H1 (cell line): ENCODE measurements at regions not wholly inside any gene's neighbourhood (a gene's known extent, or its start where the extent isn't known, plus 50 kb on each side); places are given as distances from the start of the nearest gene placed in this dataset.

Experiments
- CTCF ChIA-PET: fragments of 300-600 bp; sonication (Branson Sonifier 250); formaldehyde crosslinking; loops from one replicate; lab custom pipeline; 2021; ENCODE audit not compliant: partially characterized antibody; lab: Charles Lee
- POLR2A ChIA-PET: fragments of 300-600 bp; sonication (Branson Sonifier 250); formaldehyde crosslinking; loops from one replicate; lab custom pipeline; 2021; ENCODE audit warnings: inconsistent platforms; ENCODE audit not compliant: partially characterized antibody; lab: Charles Lee
- DNase-seq, 2 experiments: peaks; one replicate each; pipeline versions ENCODE4 v3.0.0 to v3.0.0-alpha.2; 2010 to 2022; ENCODE audit warnings: low spot score in 2 of 2, low read depth in 1 of 2, mixed read lengths in 1 of 2
- FAIRE-seq: peaks from 2 replicates; lab custom pipeline; 2011; peaks lifted over from hg19 to GRCh38; lab: Jason Lieb, UNC
- H2AFZ ChIP-seq: 2 replicates; pipeline ENCODE4 v1.8.1; 2012; ENCODE audit warnings: low read length, inconsistent platforms
- H2AK5ac ChIP-seq: 2 replicates; pipeline ENCODE4 v1.6.1; 2013; ENCODE audit warnings: low read depth, low read length
- H2BK120ac ChIP-seq: replicated peaks from 2 replicates; pipeline ENCODE3; 2013; ENCODE audit warnings: low read depth, low read length, inconsistent platforms
- H2BK12ac ChIP-seq: 2 replicates; pipeline ENCODE4 v1.6.1; 2013; ENCODE audit warnings: low read depth, low read length
- H2BK15ac ChIP-seq: 2 replicates; pipeline ENCODE4 v1.6.1; 2013; ENCODE audit warnings: low read length
- H2BK20ac ChIP-seq: 2 replicates; pipeline ENCODE4 v1.6.1; 2013; ENCODE audit warnings: low read length
- H2BK5ac ChIP-seq: 2 replicates; pipeline ENCODE4 v1.6.1; 2013; ENCODE audit warnings: low read depth, low read length
- H3K14ac ChIP-seq: 2 replicates; pipeline ENCODE4 v1.6.1; 2013; ENCODE audit warnings: inconsistent platforms; ENCODE audit not compliant: insufficient read length
- H3K18ac ChIP-seq: 2 replicates; pipeline ENCODE4 v1.6.1; 2013; ENCODE audit warnings: low read length; ENCODE audit errors: extremely low read depth
- H3K23ac ChIP-seq: 2 replicates; pipeline ENCODE4 v1.6.1; 2013; ENCODE audit warnings: inconsistent platforms; ENCODE audit not compliant: insufficient read length
- H3K23me2 ChIP-seq: 2 replicates; pipeline ENCODE4 v1.6.1; 2013; ENCODE audit warnings: low read depth, low read length
- H3K27ac ChIP-seq: 2 replicates; pipeline ENCODE4 v1.6.1; 2011; ENCODE audit warnings: low read depth, low read length, inconsistent platforms
- H3K27me3 ChIP-seq, 4 experiments: replicated peaks in 1 of 4; 1 replicate in 1 of 4; 2 replicates in 3 of 4; pipeline versions ENCODE4 v1.6.1 to v1.8.1; 2011 to 2013; ENCODE audit warnings: low read length in 3 of 4, mild to moderate bottlenecking in 3 of 4, inconsistent platforms in 2 of 4, mixed read lengths in 2 of 4, moderate library complexity in 1 of 4; ENCODE audit not compliant: control insufficient read depth in 3 of 4, insufficient read depth in 3 of 4; ENCODE audit errors: extremely low read depth in 1 of 4
- H3K36me3 ChIP-seq, 4 experiments: 2 replicates each; pipeline versions ENCODE4 v1.6.1 to v1.8.1; 2011 to 2013; ENCODE audit warnings: mild to moderate bottlenecking in 4 of 4, low read length in 3 of 4, moderate library complexity in 2 of 4, control low read depth in 1 of 4, inconsistent platforms in 1 of 4; ENCODE audit not compliant: insufficient read depth in 4 of 4, control insufficient read depth in 2 of 4
- H3K4ac ChIP-seq: replicated peaks from 2 replicates; pipeline ENCODE3; 2013; ENCODE audit warnings: low read length, low read depth, mixed read lengths, inconsistent platforms; ENCODE audit not compliant: insufficient read length
- H3K4me1 ChIP-seq, 4 experiments: replicated peaks in 1 of 4; 1 replicate in 1 of 4; 2 replicates in 3 of 4; pipeline versions ENCODE4 v1.6.1 to v1.8.1; 2011 to 2013; ENCODE audit warnings: low read length in 3 of 4, inconsistent platforms in 2 of 4, mixed read lengths in 1 of 4; ENCODE audit not compliant: insufficient read depth in 4 of 4, control insufficient read depth in 3 of 4
- H3K4me2 ChIP-seq, 2 experiments: 2 replicates each; pipeline versions ENCODE4 v1.6.1 to v1.8.1; 2011 to 2013; ENCODE audit warnings: low read depth in 2 of 2, low read length in 2 of 2, control low read depth in 1 of 2, inconsistent platforms in 1 of 2, mild to moderate bottlenecking in 1 of 2; ENCODE audit not compliant: insufficient read depth in 1 of 2
- H3K4me3 ChIP-seq, 4 experiments: fragments of 200-600, 300-600 bp in 1 of 4; sonication (generic), shearing (Covaris generic), sonication (Bioruptor Twin) in 1 of 4; 2 replicates each; pipeline versions ENCODE4 v1.5.1 to v1.8.1; 2011 to 2016; ENCODE audit warnings: low read length in 4 of 4, low read depth in 3 of 4, control low read depth in 2 of 4, inconsistent platforms in 2 of 4, mild to moderate bottlenecking in 2 of 4, mixed read lengths in 1 of 4, moderate library complexity in 1 of 4; ENCODE audit not compliant: insufficient read depth in 2 of 4; ENCODE audit errors: extremely low read depth in 1 of 4
- H3K56ac ChIP-seq: replicated peaks from 2 replicates; pipeline ENCODE3; 2013; ENCODE audit warnings: low read depth, mild to moderate bottlenecking, mixed read lengths, low read length, inconsistent platforms; ENCODE audit not compliant: insufficient read length
- H3K79me1 ChIP-seq: 2 replicates; pipeline ENCODE4 v1.6.1; 2013; ENCODE audit warnings: low read depth, low read length, control low read depth
- H3K79me2 ChIP-seq, 2 experiments: 2 replicates each; pipeline versions ENCODE4 v1.6.1 to v1.8.1; 2012 to 2013; ENCODE audit warnings: low read length in 2 of 2, mild to moderate bottlenecking in 2 of 2, inconsistent platforms in 1 of 2; ENCODE audit not compliant: insufficient read depth in 2 of 2, control insufficient read depth in 1 of 2
- H3K9ac ChIP-seq, 4 experiments: replicated peaks in 1 of 4; 1 replicate in 1 of 4; 2 replicates in 3 of 4; pipeline versions ENCODE4 v1.6.1 to v1.8.1; 2011 to 2013; ENCODE audit warnings: low read depth in 3 of 4, low read length in 3 of 4, control low read depth in 2 of 4, mild to moderate bottlenecking in 2 of 4, moderate library complexity in 2 of 4, inconsistent platforms in 1 of 4; ENCODE audit errors: extremely low read depth in 1 of 4
- H3K9me3 ChIP-seq, 2 experiments: 2 replicates each; pipeline versions ENCODE4 v1.6.1 to v1.8.1; 2012 to 2013; ENCODE audit warnings: mild to moderate bottlenecking in 2 of 2, moderate library complexity in 2 of 2, control low read depth in 1 of 2, inconsistent platforms in 1 of 2, low read depth in 1 of 2, low read length in 1 of 2, mixed read lengths in 1 of 2; ENCODE audit not compliant: insufficient read depth in 2 of 2
- H4K20me1 ChIP-seq, 2 experiments: replicated peaks in 1 of 2; 2 replicates each; pipeline versions ENCODE3 to v1.8.1; 2011 to 2013; ENCODE audit warnings: inconsistent platforms in 2 of 2, low read length in 2 of 2, mild to moderate bottlenecking in 1 of 2; ENCODE audit not compliant: insufficient read depth in 2 of 2, control insufficient read depth in 1 of 2
- H4K5ac ChIP-seq: 2 replicates; pipeline ENCODE4 v1.6.1; 2013; ENCODE audit warnings: low read length, low read depth, mixed read lengths, inconsistent platforms; ENCODE audit not compliant: insufficient read length
- H4K8ac ChIP-seq: 2 replicates; pipeline ENCODE4 v1.8.0; 2013; ENCODE audit warnings: mild to moderate bottlenecking, moderate library complexity, low read length, inconsistent platforms; ENCODE audit not compliant: insufficient read depth; ENCODE audit errors: extremely low read depth
- H4K91ac ChIP-seq: replicated peaks from 2 replicates; pipeline ENCODE3; 2013; ENCODE audit warnings: low read length, mixed read lengths, inconsistent platforms; ENCODE audit not compliant: insufficient read length
- ATF3 ChIP-seq: IDR thresholded peaks from 2 replicates; pipeline ENCODE4 v1.6.1; 2011; ENCODE audit warnings: low read depth, mild to moderate bottlenecking, low read length; ENCODE audit not compliant: insufficient read depth
- CHD1 ChIP-seq: IDR thresholded peaks from 2 replicates; pipeline ENCODE4 v1.6.1; 2012; ENCODE audit warnings: low read depth, low read length, improper control_type of control experiment
- ZNF274 ChIP-seq: IDR thresholded peaks from 2 replicates; pipeline ENCODE4 v1.7.0; 2012; ENCODE audit warnings: low read length, borderline replicate concordance; ENCODE audit errors: extremely low read depth
- WGBS, 2 experiments: shearing (Covaris generic) in 1 of 2; methylation state at CpG; one replicate each; pipeline versions ENCODE4 v1.1.6 to v1.1.7; 2013 to 2015; ENCODE audit warnings: low lambda C conversion rate in 2 of 2, mixed read lengths in 2 of 2, inconsistent platforms in 1 of 2, low coverage in 1 of 2, missing lambda C conversion rate in 1 of 2; ENCODE audit not compliant: insufficient replicate concordance in 2 of 2, insufficient coverage in 1 of 2, insufficient read length in 1 of 2; ENCODE audit errors: extremely low coverage in 1 of 2, missing lambda C conversion rate in 1 of 2; 5-methylcytosine and 5-hydroxymethylcytosine counted together

DNA sequence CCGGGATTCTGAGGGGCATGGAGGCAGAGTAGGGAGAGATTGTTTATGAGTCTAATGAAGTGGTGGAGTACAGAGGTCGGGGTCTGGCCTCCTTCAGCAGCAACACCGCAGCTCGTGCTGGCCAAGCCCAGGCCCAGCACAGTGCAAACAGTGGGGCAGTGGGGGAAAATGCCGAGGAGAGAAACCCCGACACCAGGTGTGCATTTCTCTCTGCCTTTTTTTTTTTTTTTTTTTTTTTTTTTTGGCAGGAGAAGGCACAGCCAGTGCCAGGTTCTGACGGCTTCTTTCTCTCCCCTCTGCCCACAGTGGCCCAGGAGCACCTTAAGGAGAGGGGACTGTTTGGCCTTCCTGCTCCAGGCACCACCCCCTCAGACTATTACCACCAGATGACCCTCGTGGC, 219.3 kb downstream of the GLI2 start:
- H4K20me1 ChIP-seq = peaks cover 0 to 17% of the 10 kb centered on the region in 2 experiments
- no peak overlapping the region for H2BK5ac ChIP-seq
- FAIRE-seq (no peak), DNase-seq (no peak)
- H2BK12ac ChIP-seq = no peak overlapping the region
- H3K79me1 ChIP-seq = peaks cover 7% of the 10 kb centered on the region
- H3K14ac ChIP-seq = no peak overlapping the region
- no peaks in the 10 kb centered on the region for H3K9me3 ChIP-seq
- no peak overlapping the region for H3K4ac ChIP-seq
- whole genome bisulfite sequencing, 2 experiments = 86% methylated on average over 7 of the region's 8 CpGs; no CpG with 5 or more reads in 1 of the 2 experiments
- no peak overlapping the region for H4K91ac ChIP-seq
- H3K36me3 ChIP-seq = peaks cover 0 to 3% (median 0%) of the 10 kb centered on the region in 4 experiments; a peak in 2 of 8 replicates
- no peak overlapping the region for H2AK5ac ChIP-seq
- H2BK120ac ChIP-seq = no peak overlapping the region
- H3K27me3 ChIP-seq = no peaks in the 10 kb centered on the region
- no peak overlapping the region for H2BK15ac ChIP-seq
- no peak overlapping the region for H3K23ac ChIP-seq
- no peak overlapping the region for H2BK20ac ChIP-seq
- no peak overlapping the region; the same call in 1 of the 2 replicates for H4K8ac ChIP-seq
- no peaks in the 10 kb centered on the region; a peak in 1 of 7 replicates for H3K4me1 ChIP-seq
- H2AFZ ChIP-seq = no peak overlapping the region
- no peak for TF ChIP-seq ZNF274
- no peak for TF ChIP-seq ATF3
- no peak for TF ChIP-seq CHD1
- no peak overlapping the region for H3K27ac ChIP-seq
- H3K9ac ChIP-seq = no peak overlapping the region
- CTCF ChIA-PET = interaction anchor here (0.7 to 6.0 kb wide), 13 partner anchors 10 to 259 kb away, joined by 3 to 41 read pairs (median 5); no protein-coding TSS in a partner anchor
- H3K18ac ChIP-seq = no peak overlapping the region
- no peaks in the 10 kb centered on the region for H3K23me2 ChIP-seq
- no peaks in the 10 kb centered on the region for H3K79me2 ChIP-seq
- no peak overlapping the region for H3K56ac ChIP-seq
- H3K4me2 ChIP-seq = no peak overlapping the region
- POLR2A ChIA-PET = interaction anchor here (0.8 kb wide), 1 partner anchor 9 kb away, joined by 3 read pairs; no protein-coding TSS in a partner anchor
- no peak overlapping the region for H3K4me3 ChIP-seq
- no peak overlapping the region for H4K5ac ChIP-seq
